ENCODE measurements at regions not wholly inside any gene's neighbourhood (a gene's known extent, or its start where the extent isn't known, plus 50 kb on each side); places are given as distances from the start of the nearest gene placed in this dataset.

GRCh38 chr12:93016752-93017350, 87.8 kb upstream of the EEA1 start:
- H3K4me3 ChIP-seq (ENCODE audit: low read depth, low read length), result no peak overlapping the region
- no peak for DNase-seq (ENCODE audit: low read depth)
- H3K36me3 ChIP-seq (ENCODE audit: control insufficient read depth, insufficient read depth, low read length), result no peaks in the 10 kb centered on the region
- TF ChIP-seq, protein P1, sequence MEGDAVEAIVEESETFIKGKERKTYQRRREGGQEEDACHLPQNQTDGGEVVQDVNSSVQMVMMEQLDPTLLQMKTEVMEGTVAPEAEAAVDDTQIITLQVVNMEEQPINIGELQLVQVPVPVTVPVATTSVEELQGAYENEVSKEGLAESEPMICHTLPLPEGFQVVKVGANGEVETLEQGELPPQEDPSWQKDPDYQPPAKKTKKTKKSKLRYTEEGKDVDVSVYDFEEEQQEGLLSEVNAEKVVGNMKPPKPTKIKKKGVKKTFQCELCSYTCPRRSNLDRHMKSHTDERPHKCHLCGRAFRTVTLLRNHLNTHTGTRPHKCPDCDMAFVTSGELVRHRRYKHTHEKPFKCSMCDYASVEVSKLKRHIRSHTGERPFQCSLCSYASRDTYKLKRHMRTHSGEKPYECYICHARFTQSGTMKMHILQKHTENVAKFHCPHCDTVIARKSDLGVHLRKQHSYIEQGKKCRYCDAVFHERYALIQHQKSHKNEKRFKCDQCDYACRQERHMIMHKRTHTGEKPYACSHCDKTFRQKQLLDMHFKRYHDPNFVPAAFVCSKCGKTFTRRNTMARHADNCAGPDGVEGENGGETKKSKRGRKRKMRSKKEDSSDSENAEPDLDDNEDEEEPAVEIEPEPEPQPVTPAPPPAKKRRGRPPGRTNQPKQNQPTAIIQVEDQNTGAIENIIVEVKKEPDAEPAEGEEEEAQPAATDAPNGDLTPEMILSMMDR (IDR thresholded peaks at IDR 0.05; ENCODE audit: insufficient read depth, low read length, poor library complexity, severe bottlenecking), result no peak
- H3K27me3 ChIP-seq (ENCODE audit: control insufficient read depth, insufficient read depth, low read length), result no peaks in the 10 kb centered on the region

- TF ChIP-seq, protein P1 (IDR thresholded peaks at IDR 0.05; ENCODE audit: insufficient read depth, low read length, poor library complexity, severe bottlenecking), result no peak
- DNase-seq (ENCODE audit: low read depth), result no peak
Measured at GRCh38 chr12:93018610-93019009, 89.5 kb upstream of the EEA1 start.

DNA sequence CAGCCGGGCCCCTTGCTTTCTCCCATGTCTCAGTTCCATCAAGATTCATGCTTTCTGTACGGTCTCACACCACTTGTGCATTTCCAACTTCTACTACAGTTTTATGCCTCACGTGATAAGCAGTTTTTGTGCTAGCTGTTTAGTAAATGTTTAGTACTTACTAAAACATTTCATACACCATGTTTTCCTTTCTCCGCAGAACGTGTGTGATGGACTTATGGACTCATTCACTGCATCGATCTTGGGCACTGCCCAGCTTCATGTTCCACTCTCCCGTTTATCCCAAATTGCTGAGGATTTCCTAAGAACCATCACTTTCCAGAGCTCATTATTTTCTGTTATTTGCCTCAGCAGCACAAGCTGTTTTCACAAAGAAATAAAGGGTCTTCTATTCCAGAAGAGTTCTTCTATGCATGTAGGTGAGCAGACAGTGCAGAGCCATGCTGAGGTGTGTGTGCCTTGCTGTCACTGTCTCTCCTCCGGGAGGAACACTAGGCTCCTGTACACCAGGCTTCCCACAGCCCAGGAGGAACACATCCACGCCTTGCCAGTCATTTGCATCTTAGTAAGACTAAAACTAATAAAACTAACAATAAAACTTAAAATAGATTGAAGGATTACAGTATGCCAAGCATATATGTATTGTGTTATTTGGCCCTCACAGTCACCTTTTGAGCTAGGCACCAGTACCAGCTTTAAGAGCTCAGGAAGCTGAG, 90.3 kb upstream of the EEA1 start:
- no peaks in the 10 kb centered on the region for H3K36me3 ChIP-seq (ENCODE audit: control insufficient read depth, insufficient read depth, low read length)
- no peak overlapping the region for H3K4me3 ChIP-seq (ENCODE audit: low read depth, low read length)
- H3K27me3 ChIP-seq (ENCODE audit: control insufficient read depth, insufficient read depth, low read length), result no peaks in the 10 kb centered on the region
- TF ChIP-seq, protein P1 (IDR thresholded peaks at IDR 0.05; ENCODE audit: insufficient read depth, low read length, poor library complexity, severe bottlenecking), result no peak
- DNase-seq (ENCODE audit: low read depth), result no peak

More at GRCh38 chr12:93018610-93019009, 89.5 kb upstream of the EEA1 start:
- H3K4me3 ChIP-seq (ENCODE audit: low read depth, low read length), result no peak overlapping the region
- H3K27me3 ChIP-seq (ENCODE audit: control insufficient read depth, insufficient read depth, low read length), result no peaks in the 10 kb centered on the region
- no peaks in the 10 kb centered on the region for H3K36me3 ChIP-seq (ENCODE audit: control insufficient read depth, insufficient read depth, low read length)

GRCh38 chr12:93019975-93020630, 91.0 kb upstream of the EEA1 start:
- Histone ChIP-seq H3K27me3 (ENCODE audit: control insufficient read depth, insufficient read depth, low read length) (no peaks in the 10 kb centered on the region), H3K4me3 (ENCODE audit: low read depth, low read length) (no peak overlapping the region), H3K36me3 (ENCODE audit: control insufficient read depth, insufficient read depth, low read length) (no peaks in the 10 kb centered on the region)
- no peak for DNase-seq (ENCODE audit: low read depth)
- TF ChIP-seq, protein P1 (IDR thresholded peaks at IDR 0.05; ENCODE audit: insufficient read depth, low read length, poor library complexity, severe bottlenecking), result no peak

GRCh38 chr12:93020631-93021597, 91.8 kb upstream of the EEA1 start:
- TF ChIP-seq, protein P1 (IDR thresholded peaks at IDR 0.05; ENCODE audit: insufficient read depth, low read length, poor library complexity, severe bottlenecking), result no peak
- Histone ChIP-seq H3K4me3 (ENCODE audit: low read depth, low read length) (no peak overlapping the region), H3K27me3 (ENCODE audit: control insufficient read depth, insufficient read depth, low read length) (no peaks in the 10 kb centered on the region), H3K36me3 (ENCODE audit: control insufficient read depth, insufficient read depth, low read length) (no peaks in the 10 kb centered on the region)
- DNase-seq (ENCODE audit: low read depth), result no peak

Measured in kidney epithelial cell (primary cell).